HG03159 (cell line): ENCODE measurements at regions not wholly inside any gene's neighbourhood (a gene's known extent, or its start where the extent isn't known, plus 50 kb on each side); places are given as distances from the start of the nearest gene placed in this dataset.

Experiments used
- ATAC-seq: cut with Tn5 transposase; IDR thresholded peaks from one replicate; pipeline ENCODE4 v1.9.1; 2021; ENCODE audit warnings: mild to moderate bottlenecking, moderate library complexity; ENCODE audit not compliant: unreplicated experiment

GRCh38 chr15:36497901-36498300 lies 81.5 kb upstream of the CDIN1 start:
- no peak for ATAC-seq

GRCh38 chr15:36498401-36498800 lies 81.0 kb upstream of the CDIN1 start:
- no peak for ATAC-seq

GRCh38 chr15:36498916-36499315 lies 80.5 kb upstream of the CDIN1 start:
- ATAC-seq, result no peak

GRCh38 chr15:36499412-36500389 lies 79.7 kb upstream of the CDIN1 start:
- ATAC-seq, result no peak

GRCh38 chr15:36501063-36501678 lies 78.3 kb upstream of the CDIN1 start:
- ATAC-seq, result peak; percentile 87

GRCh38 chr15:36502509-36502908 lies 76.9 kb upstream of the CDIN1 start:
- no peak for ATAC-seq

GRCh38 chr15:36506733-36507356 lies 72.6 kb upstream of the CDIN1 start:
- ATAC-seq, result no peak

GRCh38 chr15:36507458-36507857 lies 72.0 kb upstream of the CDIN1 start:
- no peak for ATAC-seq

GRCh38 chr15:36511594-36511993 lies 67.8 kb upstream of the CDIN1 start:
- ATAC-seq, result no peak

GRCh38 chr15:36517758-36518157 lies 61.7 kb upstream of the CDIN1 start:
- no peak for ATAC-seq

GRCh38 chr15:36519067-36519466 lies 60.4 kb upstream of the CDIN1 start:
- no peak for ATAC-seq

GRCh38 chr15:36525430-36525829 lies 54.0 kb upstream of the CDIN1 start:
- no peak for ATAC-seq

- no peak for ATAC-seq
These were observed 51.9 kb upstream of the CDIN1 start for GRCh38 chr15:36527235-36528162.

GRCh38 chr15:36529296-36530011 lies 50.0 kb upstream of the CDIN1 start:
- peak; percentile 48 for ATAC-seq
